ENCODE measurements at regions not wholly inside any gene's neighbourhood (a gene's known extent, or its start where the extent isn't known, plus 50 kb on each side); places are given as distances from the start of the nearest gene placed in this dataset.

DNA sequence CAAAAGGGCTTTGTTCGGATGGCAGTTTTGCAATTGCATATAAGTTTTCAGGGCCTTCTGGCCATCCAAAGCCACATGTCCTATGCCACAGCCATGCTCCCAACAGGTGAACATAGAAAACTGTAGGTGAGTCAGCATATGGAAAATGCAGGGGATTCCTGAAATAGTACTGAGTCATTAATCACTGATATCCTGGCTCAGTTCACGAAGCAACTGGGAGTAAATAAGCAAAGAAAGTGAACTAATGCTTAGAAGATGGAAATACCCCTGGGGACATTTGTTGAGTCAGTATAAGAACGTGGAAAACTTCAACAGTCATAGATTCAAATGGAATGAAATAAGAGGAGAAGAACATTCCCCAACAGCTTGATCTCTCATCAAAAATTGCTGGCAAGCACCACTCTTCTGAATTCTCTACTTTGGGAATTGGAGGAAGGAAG is 148.9 kb upstream of the RUNX1 start:
- TF ChIP-seq, protein P1, sequence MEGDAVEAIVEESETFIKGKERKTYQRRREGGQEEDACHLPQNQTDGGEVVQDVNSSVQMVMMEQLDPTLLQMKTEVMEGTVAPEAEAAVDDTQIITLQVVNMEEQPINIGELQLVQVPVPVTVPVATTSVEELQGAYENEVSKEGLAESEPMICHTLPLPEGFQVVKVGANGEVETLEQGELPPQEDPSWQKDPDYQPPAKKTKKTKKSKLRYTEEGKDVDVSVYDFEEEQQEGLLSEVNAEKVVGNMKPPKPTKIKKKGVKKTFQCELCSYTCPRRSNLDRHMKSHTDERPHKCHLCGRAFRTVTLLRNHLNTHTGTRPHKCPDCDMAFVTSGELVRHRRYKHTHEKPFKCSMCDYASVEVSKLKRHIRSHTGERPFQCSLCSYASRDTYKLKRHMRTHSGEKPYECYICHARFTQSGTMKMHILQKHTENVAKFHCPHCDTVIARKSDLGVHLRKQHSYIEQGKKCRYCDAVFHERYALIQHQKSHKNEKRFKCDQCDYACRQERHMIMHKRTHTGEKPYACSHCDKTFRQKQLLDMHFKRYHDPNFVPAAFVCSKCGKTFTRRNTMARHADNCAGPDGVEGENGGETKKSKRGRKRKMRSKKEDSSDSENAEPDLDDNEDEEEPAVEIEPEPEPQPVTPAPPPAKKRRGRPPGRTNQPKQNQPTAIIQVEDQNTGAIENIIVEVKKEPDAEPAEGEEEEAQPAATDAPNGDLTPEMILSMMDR (IDR thresholded peaks at IDR 0.05): no peak

DNA sequence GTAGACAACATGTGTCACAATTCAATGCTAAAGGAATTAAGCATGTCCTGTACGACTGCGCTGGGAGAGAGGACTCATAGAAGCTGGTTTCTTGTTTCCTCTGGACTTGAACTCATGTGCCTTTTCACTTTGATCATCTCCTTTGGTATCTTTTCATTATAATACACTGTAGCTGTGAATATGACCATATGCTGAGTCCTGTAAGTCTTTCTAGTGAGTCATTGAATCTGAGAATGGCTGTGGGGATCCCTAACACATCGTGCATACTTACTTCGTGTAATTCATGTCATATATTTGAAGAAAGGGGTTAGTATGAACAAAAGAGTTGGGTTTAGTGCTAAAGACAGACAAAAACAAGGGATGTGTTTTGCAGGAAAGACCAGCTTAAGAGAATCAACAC is 148.1 kb upstream of the RUNX1 start:
- TF ChIP-seq, protein P1 (IDR thresholded peaks at IDR 0.05): no peak

DNA sequence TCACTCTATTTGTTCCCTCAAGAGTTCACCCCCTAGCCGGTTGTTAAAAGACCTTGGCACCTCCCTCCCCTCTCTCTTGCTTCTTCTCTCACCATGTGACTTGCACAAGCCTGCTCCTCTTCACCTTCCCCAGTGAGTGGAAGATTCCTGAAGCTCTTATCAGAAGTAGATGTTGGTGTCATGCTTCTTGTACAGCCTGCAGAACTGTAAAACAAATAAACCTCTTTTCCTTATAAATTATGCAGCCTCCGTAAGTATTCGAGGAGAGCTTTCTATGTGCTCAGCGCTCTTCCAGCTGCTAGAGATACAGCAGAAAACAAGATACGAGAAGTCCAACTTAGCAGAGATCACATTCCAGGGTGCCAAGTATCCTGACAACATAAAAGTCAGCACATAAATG is 147.0 kb upstream of the RUNX1 start:
- TF ChIP-seq, protein P1 (IDR thresholded peaks at IDR 0.05): no peak

DNA sequence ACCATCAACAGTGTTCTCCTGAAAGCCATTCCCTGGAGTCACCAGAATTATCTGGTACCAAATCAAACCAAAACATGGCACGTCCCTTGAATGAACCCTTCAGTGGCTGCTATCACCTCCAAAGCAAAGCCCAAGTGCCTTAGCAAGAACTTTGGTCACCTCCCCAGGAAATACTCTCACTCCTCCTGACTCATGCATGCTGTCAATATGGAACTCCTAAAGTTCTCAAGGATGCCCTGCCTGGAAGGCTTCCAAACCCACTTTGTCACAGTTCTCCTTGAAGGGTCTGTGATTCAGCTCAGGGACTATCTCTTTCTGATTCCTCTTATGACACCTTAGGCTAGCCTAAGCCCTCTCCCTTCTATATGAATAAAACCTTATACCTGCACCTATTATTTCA is 146.1 kb upstream of the RUNX1 start:
- TF ChIP-seq, protein P1 (IDR thresholded peaks at IDR 0.05): no peak

DNA sequence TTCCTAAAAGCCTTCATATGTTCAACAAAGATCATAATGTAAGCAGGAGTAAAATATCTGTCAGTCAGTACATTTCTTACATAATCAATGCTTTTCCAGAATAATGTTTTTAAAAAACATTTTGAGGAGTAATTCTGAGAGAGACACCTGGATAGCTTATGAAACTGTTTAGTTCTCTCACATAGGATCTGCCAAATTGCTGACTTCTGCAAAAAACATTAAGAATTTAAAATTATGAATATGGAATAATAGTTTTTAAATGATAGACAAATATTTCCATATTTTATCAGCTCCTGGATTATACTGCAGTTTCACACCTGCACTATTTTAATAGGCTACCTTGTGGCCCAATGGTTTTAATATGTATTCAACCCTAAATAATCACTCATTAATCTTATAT is 142.7 kb upstream of the RUNX1 start:
- TF ChIP-seq, protein P1 (IDR thresholded peaks at IDR 0.05): no peak

DNA sequence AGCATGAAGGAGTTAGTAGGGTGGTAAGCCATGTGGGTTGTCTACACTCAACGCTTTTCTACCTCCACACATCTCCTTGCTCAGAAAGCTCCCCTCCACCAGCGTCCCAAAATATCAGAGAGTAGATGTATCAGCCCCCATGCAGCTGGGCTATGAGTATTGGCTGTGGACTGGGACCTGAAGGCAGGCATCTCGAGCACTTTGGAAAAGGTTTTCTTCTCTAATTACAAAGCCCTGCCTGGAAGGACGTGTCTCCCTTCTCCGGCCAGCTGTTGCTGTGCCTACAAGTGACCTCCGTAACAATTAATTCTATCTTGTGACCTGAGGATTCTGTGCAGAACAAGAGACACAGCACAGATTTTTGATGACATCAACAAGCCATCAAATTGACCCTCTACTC is 142.0 kb upstream of the RUNX1 start:
- TF ChIP-seq, protein P1 (IDR thresholded peaks at IDR 0.05): no peak

DNA sequence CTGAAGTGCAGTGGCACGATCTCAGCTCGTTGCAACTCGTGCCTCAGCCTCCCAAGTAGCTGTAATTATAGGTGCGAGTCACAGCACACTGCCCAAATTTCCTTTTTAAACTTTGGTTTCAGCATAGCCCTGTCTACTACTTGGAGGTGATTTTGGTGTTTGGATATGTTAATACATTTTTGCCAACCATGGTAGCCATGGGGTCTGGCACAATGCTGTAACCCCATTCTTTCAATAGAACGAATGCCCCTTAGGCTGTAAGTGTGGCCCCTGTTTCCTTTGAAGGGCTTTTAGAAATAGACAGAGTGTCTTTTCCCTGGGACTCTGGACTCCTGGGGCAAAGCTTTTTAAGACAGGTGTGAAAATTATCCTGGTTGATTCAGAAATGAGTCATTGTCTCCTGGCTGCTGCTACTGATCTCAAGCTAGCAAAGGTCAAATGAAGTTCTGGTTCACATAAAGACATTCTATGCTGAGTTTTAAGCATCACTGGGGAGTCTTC is 141.1 kb upstream of the RUNX1 start:
- TF ChIP-seq, protein P1 (IDR thresholded peaks at IDR 0.05): no peak
